Peyer's patch (tissue), 4 donors: ENCODE measurements at regions not wholly inside any gene's neighbourhood (a gene's known extent, or its start where the extent isn't known, plus 50 kb on each side); places are given as distances from the start of the nearest gene placed in this dataset.

Experiments used
- DNase-seq, 3 donors: peaks; one replicate each; pipeline ENCODE4 v3.0.0-alpha.2; 2017 to 2019
- H3K27ac ChIP-seq, 4 donors: fragments of 200-600 bp; sonication (generic); one replicate each; pipeline ENCODE4 v1.5.1; 2016 to 2019
- H3K27me3 ChIP-seq, 2 donors: fragments of 200-600 bp; sonication (generic); one replicate each; pipeline ENCODE4 v1.5.1; 2019
- H3K36me3 ChIP-seq, 3 donors: fragments of 200-600 bp; sonication (generic); one replicate each; pipeline ENCODE4 v1.5.1; 2016 to 2019
- H3K4me1 ChIP-seq, 4 donors: fragments of 200-600 bp; sonication (generic); one replicate each; pipeline ENCODE4 v1.5.1; 2016 to 2019
- H3K4me3 ChIP-seq, 4 donors: fragments of 200-600 bp; sonication (generic); 1 replicate in 3 of 4; 2 replicates in 1 of 4; pipeline ENCODE4 v1.5.1; 2016 to 2019; ENCODE audit warnings: mild to moderate bottlenecking in 1 of 4
- H3K9me3 ChIP-seq, 4 donors: fragments of 200-600 bp; sonication (generic); one replicate each; pipeline ENCODE4 v1.5.1; 2016 to 2019; ENCODE audit warnings: mild to moderate bottlenecking in 1 of 4
- POLR2A ChIP-seq, 2 donors: fragments of 450-650 bp; IDR thresholded peaks; one replicate each; pipeline ENCODE4 v1.5.1; 2017; ENCODE audit warnings: antibody characterized with exemption in 2 of 2, mild to moderate bottlenecking in 2 of 2, moderate library complexity in 2 of 2
- TF ChIP-seq, protein P1 (sequence below), 6 experiments: fragments of 450-650 bp in 4 of 6; fragments of 200-600 bp in 2 of 6; sonication (generic) in 1 of 6; IDR thresholded peaks; one replicate each; pipeline ENCODE4 v1.5.1; 2017 to 2019; ENCODE audit warnings: antibody characterized with exemption in 6 of 6, mild to moderate bottlenecking in 3 of 6, moderate library complexity in 1 of 6

DNA sequence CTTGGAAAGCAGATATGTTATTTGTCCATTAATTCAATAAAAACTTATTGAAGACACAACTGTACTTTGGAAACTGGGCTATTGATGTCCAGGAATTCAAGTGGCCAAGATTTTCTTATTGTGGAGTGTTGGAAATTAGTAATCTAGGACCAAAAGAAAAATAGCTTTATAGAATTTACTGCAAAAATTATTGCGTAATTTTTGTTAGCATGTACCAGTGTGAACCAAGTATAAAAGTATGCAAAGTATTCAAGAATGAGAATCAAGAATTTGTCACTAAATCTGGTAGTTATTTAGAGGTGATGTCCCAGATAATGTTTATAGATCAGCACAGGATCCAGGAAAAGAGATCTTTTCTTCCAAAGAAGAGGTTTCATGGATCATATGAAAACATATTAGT, 468.9 kb upstream of the CTSO start:
- Histone ChIP-seq H3K27me3 (no peaks in the 10 kb centered on the region), H3K4me1 (no peaks in the 10 kb centered on the region), H3K9me3 (no peaks in the 10 kb centered on the region), H3K36me3 (no peaks in the 10 kb centered on the region), H3K4me3 (no peak overlapping the region), H3K27ac (no peak overlapping the region)
- no peak for DNase-seq
- TF ChIP-seq, protein P1, sequence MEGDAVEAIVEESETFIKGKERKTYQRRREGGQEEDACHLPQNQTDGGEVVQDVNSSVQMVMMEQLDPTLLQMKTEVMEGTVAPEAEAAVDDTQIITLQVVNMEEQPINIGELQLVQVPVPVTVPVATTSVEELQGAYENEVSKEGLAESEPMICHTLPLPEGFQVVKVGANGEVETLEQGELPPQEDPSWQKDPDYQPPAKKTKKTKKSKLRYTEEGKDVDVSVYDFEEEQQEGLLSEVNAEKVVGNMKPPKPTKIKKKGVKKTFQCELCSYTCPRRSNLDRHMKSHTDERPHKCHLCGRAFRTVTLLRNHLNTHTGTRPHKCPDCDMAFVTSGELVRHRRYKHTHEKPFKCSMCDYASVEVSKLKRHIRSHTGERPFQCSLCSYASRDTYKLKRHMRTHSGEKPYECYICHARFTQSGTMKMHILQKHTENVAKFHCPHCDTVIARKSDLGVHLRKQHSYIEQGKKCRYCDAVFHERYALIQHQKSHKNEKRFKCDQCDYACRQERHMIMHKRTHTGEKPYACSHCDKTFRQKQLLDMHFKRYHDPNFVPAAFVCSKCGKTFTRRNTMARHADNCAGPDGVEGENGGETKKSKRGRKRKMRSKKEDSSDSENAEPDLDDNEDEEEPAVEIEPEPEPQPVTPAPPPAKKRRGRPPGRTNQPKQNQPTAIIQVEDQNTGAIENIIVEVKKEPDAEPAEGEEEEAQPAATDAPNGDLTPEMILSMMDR (IDR thresholded peaks at IDR 0.05) = no peak
- TF ChIP-seq POLR2A (IDR thresholded peaks at IDR 0.05) = no peak

DNA sequence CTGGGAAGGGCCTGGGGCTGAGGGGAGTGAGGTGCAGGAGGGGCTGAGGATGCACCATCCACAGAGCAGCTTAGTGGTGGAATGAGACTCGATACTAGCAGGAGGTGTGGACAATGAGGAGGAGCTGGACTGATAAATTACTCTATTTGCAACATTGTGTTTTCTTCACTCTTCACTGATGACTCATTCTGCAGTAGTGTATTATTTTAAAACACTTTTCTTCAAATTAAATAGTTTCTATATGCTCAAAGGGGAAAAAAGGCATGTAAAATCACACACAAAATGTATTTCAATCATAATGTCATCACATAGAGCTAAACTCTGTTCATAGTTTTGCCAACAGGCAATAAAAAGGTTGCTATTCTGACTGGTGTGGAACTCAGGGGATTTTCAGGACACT, 467.0 kb upstream of the CTSO start:
- Histone ChIP-seq H3K27ac (no peak overlapping the region), H3K27me3 (no peaks in the 10 kb centered on the region), H3K4me3 (no peak overlapping the region), H3K4me1 (no peaks in the 10 kb centered on the region), H3K36me3 (no peaks in the 10 kb centered on the region), H3K9me3 (no peaks in the 10 kb centered on the region)
- DNase-seq = no peak
- no peak for TF ChIP-seq POLR2A (IDR thresholded peaks at IDR 0.05)
- TF ChIP-seq, protein P1 (IDR thresholded peaks at IDR 0.05) = no peak

DNA sequence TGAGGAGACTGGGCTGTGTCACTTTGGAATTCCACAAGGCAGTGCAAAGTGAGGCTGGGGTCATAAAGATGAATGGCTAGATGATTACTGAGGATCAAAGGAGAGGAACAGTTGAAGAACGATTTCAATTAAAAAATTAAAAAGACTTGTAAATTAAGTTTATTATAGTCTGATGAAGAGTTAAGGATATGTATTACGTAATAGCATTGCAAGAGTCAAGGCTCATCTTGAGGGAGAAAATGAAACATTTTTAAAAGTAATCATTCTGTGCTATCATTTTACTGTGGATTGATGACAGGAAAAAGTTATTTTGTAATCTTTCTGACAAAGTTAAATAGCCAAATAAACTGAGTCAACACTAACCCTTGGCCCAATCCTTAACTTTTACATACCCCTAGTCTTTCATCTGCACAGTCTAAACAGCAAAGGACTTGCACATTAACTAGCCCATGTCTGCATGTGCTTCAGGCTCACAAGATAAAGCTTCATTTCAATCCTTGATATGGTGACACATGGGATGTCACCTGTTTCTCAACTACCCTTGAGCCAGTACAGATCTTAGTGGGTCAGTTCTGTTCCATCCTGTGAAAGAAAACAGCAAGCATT, 465.5 kb upstream of the CTSO start:
- TF ChIP-seq, protein P1 (IDR thresholded peaks at IDR 0.05) = no peak
- TF ChIP-seq POLR2A (IDR thresholded peaks at IDR 0.05) = no peak
- H3K9me3 ChIP-seq = no peaks in the 10 kb centered on the region
- no peaks in the 10 kb centered on the region for H3K4me1 ChIP-seq
- no peaks in the 10 kb centered on the region for H3K36me3 ChIP-seq
- no peak for DNase-seq
- no peak overlapping the region for H3K27ac ChIP-seq
- no peak overlapping the region for H3K4me3 ChIP-seq
- no peaks in the 10 kb centered on the region for H3K27me3 ChIP-seq

DNA sequence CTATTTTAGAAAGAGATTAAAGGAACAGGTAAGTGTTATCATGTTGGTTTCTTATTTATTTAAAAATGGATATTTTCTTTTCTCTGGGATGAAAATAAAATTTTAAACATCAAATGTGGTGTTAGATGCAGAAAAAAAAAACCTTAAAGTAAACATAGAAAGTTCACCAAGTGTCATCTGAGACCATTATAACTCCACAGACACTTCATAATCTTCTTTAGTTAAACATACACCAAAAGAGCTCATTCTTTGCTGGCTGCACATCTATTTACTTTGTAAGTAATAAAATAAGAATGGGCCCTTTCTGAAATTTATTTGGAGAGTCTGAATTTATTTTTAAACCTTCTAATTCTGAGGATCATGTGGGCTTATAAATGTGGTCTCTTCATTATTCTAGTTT, 460.7 kb upstream of the CTSO start:
- TF ChIP-seq POLR2A (IDR thresholded peaks at IDR 0.05) = no peak
- TF ChIP-seq, protein P1 (IDR thresholded peaks at IDR 0.05) = no peak
- no peaks in the 10 kb centered on the region for H3K9me3 ChIP-seq
- no peaks in the 10 kb centered on the region for H3K4me1 ChIP-seq
- H3K36me3 ChIP-seq = no peaks in the 10 kb centered on the region
- H3K27me3 ChIP-seq = no peaks in the 10 kb centered on the region
- H3K27ac ChIP-seq = no peak overlapping the region
- no peak overlapping the region for H3K4me3 ChIP-seq
- DNase-seq = no peak

DNA sequence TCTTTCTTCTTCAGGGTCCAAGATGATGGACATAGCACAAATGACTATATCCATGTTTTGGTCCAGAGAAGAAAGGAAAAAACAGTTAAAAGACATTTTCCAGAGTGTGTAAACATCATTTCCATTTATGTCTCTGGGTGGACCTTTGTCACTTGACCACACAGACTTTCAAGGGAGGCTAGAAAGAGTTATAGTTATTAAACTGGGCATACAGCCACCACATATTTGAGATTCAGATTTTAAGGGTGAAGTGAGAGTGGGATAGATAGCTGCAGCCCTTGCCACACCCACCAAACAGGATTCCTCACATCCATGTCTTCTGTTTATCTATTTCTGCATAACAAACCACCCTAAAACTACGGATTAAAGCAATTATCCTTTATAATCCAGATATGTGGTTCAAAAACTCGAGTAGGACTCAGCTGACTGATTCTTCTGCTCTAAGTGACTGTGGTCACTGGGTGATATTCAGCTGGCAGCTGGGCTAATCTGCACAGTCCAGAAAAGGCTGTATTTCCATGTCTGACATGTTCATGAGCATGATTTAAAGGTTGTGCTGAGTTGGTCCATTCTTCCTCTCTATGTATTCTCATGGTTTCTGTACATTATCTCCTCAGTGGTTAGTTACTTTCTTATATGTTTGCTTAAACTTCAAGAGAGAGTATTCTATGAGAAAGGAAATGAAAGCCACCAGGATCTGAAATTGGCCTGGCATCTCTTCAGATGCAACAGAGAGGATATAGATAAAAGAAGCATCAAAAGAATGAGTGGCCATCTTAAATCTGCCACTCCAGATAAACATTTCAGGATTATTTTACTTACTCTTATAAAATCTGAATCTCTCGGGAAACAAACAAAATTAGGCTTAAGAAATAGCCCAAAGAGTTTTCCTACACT, 459.8 kb upstream of the CTSO start:
- TF ChIP-seq, protein P1 (IDR thresholded peaks at IDR 0.05) = no peak
- no peak for TF ChIP-seq POLR2A (IDR thresholded peaks at IDR 0.05)
- DNase-seq = no peak
- H3K9me3 ChIP-seq = no peaks in the 10 kb centered on the region
- no peaks in the 10 kb centered on the region for H3K27me3 ChIP-seq
- no peaks in the 10 kb centered on the region for H3K4me1 ChIP-seq
- no peak overlapping the region for H3K4me3 ChIP-seq
- no peak overlapping the region for H3K27ac ChIP-seq
- no peaks in the 10 kb centered on the region for H3K36me3 ChIP-seq
